Body of pancreas (tissue), 4 donors: ENCODE measurements at regions not wholly inside any gene's neighbourhood (a gene's known extent, or its start where the extent isn't known, plus 50 kb on each side); places are given as distances from the start of the nearest gene placed in this dataset.

Experiments used
- POLR2A ChIP-seq, 3 donors: fragments of 450-650 bp; IDR thresholded peaks; one replicate each; pipeline ENCODE4 v1.6.1; 2016; ENCODE audit warnings: antibody characterized with exemption in 3 of 3, mild to moderate bottlenecking in 2 of 3
- TF ChIP-seq, protein P1 (sequence below), 7 experiments: fragments of 450-650 bp in 4 of 7; fragments of 200-600 bp in 3 of 7; sonication (generic) in 3 of 7; IDR thresholded peaks; one replicate each; pipeline ENCODE4 v1.5.1; 2016 to 2019; ENCODE audit warnings: antibody characterized with exemption in 7 of 7

- TF ChIP-seq, protein P1, sequence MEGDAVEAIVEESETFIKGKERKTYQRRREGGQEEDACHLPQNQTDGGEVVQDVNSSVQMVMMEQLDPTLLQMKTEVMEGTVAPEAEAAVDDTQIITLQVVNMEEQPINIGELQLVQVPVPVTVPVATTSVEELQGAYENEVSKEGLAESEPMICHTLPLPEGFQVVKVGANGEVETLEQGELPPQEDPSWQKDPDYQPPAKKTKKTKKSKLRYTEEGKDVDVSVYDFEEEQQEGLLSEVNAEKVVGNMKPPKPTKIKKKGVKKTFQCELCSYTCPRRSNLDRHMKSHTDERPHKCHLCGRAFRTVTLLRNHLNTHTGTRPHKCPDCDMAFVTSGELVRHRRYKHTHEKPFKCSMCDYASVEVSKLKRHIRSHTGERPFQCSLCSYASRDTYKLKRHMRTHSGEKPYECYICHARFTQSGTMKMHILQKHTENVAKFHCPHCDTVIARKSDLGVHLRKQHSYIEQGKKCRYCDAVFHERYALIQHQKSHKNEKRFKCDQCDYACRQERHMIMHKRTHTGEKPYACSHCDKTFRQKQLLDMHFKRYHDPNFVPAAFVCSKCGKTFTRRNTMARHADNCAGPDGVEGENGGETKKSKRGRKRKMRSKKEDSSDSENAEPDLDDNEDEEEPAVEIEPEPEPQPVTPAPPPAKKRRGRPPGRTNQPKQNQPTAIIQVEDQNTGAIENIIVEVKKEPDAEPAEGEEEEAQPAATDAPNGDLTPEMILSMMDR (IDR thresholded peaks at IDR 0.05) = no peak
- no peak for TF ChIP-seq POLR2A (IDR thresholded peaks at IDR 0.05)
Measured at GRCh38 chr20:19815553-19815991, 57.5 kb downstream of the RIN2 start.
